D341Med (cell line): ENCODE measurements at regions not wholly inside any gene's neighbourhood (a gene's known extent, or its start where the extent isn't known, plus 50 kb on each side); places are given as distances from the start of the nearest gene placed in this dataset.

Experiments
- DNase-seq: peaks from one replicate; pipeline ENCODE4 v3.0.0; 2012; ENCODE audit warnings: low spot score

DNA sequence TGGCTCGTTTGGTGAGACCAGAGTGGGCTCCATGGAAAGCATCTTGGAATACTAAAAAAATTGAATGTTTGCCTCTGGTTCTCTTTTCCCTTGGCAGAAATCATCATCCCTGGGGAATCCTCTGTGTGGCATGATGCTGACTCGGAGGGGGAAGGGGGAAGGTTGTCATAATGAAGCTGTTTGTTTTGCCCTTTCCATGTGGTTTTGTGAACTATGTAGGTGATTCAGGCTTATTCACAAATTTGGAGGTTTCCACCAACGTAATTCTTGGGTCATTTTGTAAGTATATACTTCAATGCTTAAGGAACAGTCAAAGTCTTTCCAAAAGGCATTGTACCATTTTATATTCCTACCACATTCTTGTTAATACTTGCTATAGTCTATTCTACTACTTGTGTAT, 754.0 kb upstream of the FAT3 start:
- DNase-seq, result no peak

DNA sequence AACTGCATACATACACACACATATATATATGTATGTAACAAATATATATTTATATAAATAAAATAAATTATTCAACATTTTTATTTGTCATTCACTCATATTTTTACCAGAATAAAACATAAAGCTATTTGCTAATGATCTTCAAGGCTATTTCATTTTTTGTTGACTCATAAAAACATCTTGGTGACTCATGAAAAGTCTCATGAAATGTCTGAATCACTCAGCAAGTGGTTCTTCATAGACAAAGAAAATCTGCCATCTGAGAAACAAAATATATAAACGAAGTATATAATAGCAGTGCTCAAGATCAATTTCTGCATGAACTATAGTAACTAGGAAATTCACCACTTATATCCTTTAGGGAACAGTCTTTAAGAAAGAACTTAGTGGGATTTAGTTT, 764.8 kb upstream of the FAT3 start:
- no peak for DNase-seq

DNA sequence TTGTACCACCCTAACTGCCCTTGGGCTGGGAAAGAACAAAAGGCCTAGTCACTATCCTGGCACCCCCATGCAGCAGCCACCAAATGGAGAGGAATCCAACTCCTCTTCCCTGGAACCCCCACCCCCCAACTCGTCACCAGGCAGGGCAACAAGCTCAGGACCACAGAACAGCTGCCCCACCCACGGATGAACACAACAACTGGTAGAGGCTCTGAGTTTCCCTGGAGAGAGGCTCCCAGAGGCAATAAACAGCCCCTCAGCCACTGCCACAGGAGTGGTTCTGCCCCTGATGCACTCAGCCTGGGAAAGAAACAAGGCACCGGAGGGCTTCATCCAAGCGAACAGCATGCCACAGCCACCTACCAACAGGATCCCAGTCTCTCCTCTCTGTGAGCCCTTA, 778.4 kb upstream of the FAT3 start:
- DNase-seq, result no peak

DNA sequence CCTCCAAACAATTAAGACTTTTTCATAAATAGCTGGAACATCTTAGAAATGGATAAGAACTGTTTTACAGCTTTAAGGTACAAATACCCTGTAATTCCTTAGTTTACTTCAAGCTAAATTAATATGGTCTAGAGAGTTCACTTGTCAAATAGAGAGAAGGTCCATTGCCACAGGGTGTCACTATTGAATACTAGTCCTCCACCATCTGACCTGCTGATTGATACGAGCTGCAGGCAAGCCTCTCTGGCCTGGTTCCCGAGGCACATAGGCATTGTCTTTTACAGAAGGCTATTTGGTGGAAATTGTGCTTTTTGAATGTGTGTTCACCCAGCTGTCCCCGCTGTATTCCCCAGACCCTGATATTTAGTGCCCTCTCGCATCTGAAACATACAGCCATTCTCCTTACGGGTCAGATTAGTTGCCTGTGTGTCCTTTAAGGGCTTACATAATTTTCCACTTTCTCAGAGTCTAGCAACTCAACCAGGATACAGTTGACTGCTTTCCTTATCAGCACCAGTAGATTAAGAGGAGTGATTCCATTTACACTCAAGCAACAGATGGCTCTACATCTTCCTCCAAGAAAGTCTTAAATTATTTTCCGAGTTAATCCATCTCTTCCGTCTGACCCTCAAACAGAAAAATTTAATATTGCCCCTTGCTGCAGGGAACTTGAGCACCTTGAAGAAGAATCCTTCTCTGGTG, 788.8 kb upstream of the FAT3 start:
- DNase-seq, result no peak

DNA sequence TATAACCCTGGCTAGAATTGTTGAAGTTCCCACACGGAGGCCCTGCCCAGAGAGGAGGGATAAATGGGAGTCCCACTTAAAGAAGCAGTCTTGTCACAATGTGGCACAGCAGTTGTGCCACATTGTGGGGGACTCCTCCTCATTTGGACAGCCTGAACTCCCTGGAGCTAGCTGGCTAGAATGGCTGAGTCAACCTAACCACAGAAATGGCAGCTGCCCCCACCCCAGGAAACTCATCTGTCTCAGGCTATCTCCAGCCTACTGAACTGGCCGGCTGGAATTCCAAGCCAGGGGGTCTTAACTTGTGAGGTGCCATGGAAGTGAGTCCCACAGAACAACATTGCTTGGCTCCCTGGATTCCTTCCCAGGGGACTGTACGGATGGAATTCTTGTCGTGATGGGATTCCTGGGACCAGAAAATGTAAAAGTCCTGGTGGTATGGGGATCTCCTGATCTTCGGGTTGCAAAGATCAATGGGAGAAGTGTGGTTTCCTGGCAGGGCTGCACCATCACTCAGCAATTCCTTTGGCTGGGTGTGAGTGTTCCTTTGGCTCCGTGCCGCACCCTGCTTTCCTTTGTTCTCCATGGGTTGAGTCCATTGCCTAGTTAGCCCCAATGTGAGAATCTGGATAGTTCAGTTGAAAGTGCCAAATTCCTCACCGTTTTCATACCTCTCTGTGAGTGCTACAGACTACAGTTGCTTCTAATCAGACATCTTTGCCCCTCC, 791.2 kb upstream of the FAT3 start:
- no peak for DNase-seq

DNA sequence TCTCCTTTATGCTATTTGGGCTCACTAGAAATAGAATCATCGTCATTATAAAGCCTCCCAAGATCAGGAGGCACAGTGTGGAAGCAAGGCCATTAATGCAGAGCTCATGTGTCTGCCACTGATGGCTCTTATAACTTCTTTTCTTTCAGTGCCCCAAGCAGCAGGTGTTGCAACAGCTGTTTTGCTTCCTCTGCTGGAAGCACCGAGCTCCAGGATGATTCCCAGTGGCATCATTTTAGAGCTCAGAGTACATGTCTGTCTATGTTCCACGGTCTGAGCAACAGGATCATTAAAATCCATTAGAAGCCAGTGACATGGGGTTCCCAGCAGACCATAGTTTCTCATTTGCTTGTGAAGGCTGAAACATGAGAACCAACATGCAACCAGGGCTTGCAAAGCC, 803.0 kb upstream of the FAT3 start:
- no peak for DNase-seq

DNA sequence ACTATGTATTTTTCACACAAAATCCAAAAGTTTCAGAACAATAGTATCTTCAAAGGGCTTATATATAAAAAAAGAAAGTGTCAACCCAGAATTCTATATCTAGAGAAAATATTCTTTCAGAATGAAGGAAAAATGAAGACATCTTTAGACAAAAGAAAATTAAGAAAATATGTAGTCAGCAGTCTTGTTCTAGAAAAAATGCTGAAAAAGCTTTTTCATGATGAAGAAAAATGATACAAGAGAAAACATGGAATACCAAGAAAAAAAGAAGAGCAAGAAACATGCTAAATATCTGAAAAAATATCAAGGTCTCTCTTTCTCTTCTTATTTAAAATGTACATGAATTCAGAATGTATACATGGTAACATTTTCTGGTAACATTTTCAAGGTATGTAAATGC, 816.8 kb upstream of the FAT3 start:
- DNase-seq, result no peak

DNA sequence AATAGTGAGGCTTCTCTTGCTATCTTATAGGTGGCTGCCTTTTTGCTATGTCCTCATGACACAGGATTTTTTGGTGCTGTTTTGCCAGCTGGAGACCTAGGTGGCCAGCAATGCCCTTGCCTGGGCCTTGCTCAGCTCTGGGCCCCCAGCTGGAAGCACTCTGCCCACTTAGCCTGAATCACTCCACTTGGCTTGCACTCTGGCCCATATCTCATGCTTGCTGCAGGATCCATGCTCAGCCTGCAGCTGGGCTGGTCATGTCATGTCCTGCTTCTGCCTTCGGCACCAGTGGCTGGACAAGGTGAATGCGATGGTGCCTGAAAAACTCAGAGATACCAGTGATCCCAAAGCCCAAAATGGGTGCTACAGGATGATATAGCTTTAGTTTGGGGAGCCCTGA, 818.6 kb upstream of the FAT3 start:
- DNase-seq, result no peak

DNA sequence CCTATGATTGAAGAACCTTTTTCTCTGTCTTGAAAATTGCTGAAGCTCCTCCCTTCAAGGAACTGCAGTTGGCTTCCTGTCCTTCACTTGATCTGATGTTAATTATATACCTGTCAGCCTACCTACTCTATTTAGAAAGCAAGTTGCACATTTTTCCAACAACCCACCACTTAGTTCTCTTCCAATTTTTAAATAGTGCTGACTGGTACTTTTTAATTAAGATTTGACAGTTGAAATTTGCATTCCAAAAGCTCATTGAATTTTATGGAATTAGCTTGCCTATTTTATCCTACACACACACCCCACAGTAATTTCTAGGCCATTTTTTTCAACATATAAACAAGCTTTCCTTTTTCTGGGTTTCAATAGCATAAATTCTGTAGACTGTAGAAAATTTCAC, 820.3 kb upstream of the FAT3 start:
- DNase-seq, result no peak

DNA sequence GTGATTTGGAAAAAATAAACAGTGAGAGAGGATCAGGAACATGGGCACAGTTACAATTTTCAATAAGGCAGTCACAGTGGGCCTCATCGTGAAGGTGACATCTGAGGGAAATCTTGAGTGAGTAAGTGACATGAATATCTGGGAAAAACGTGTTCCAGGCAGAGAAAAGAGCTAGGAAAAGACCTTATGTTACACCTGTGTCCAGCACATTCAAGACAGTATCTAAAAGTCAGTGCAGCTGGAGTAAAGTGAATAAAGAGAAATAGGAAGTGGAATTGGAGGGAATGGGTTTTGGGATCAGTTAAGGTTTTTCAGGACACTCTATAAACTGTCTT, 827.5 kb upstream of the FAT3 start:
- no peak for DNase-seq

DNA sequence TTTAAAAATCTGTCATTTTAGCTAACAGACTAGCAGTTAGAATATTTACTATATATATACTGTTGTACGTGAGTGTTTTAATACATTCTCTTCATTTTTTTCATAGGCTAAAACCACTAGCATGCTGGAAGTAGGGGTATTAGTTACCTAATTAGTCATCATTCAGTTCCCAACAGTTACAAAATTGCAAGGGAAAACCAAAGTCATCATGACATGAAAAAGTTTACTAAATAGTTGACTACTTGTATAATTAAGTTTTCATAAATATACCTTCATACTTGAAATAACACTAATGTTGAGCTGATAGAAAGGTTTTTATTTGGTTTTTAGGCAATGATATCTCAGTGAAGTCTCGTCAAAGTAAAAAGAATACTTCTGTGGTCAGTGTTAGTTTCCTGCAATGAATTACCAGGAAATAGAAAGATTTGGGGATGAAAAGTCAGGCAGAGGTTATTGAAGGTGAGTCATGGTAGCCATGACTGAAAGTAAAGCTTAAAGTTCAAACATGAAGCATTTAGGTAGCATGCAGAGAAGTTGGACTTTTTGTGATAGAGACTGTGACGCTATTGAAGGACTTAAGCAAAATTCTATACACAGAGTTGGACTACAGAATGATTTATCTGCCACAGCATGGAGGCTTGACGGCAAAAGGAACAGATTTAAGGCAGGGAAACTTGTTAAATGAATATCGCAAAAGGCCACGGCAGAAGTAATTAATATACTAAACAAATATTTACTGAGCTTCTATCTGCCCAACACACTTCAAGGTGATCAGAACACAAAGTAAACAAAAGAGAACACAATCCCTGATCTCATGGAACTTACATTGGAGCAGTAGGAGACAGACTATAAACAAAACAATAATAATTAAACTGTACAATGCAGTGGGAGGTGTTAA, 828.1 kb upstream of the FAT3 start:
- DNase-seq, result no peak

DNA sequence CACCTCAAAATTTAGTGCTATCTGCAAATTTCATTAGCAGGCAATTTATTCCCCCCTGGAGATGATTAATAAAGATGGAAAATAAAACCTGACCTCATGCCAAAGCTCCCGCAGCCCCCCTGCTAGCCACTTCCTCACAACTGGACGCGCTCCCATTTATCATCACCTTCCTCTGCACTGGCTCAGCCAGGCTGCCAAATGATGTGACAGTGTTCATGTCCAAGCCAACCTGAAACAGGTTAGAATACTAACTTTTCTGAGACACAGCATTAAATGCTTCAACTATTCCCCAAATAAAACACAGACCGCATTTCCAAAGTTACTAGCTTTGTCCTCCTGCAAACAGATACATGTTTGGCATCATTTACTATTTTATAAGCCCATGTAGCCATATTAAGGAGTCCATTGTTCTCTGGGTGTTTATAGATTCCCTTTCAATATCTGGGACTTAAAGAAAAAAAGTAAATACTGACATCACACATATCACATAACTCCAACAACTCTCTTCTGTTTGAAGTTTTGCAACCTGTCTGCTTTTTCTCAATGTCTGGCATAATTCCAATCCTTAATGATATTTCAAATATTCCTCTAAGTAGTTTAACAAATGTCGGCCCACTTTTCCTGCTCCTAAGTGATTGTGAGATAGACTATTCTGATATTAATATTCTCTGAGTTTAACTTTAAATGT, 829.7 kb upstream of the FAT3 start:
- DNase-seq, result no peak

DNA sequence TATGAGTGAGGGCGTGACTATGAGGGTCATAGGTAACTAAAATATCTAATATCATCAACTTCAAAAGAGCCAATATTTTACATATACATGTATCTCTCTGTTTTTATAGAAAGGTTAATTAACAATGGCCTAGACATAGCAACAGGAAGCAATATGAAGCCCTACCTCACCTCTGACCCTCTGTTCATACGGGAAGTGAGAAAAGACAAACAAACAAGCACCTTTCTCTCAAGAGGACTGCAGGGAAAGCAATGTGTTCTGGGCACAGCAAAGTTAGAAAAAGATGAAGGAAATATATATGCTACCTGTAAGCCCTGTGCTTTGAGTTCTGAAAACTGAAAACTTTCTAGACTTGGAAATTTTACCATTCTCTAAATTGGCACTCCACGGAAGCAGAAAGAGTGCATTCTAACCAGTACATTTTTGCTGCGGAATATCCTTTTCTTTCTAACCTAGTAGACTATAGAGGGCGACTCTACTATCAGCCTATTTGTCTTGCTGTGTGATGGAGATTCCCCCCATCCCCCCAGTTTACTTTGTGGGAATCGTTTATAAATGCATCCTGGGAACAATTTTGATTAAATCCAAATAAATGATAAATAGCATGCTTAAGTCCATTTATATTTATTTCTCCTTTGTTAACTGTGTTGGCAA, 830.4 kb upstream of the FAT3 start:
- DNase-seq, result no peak

DNA sequence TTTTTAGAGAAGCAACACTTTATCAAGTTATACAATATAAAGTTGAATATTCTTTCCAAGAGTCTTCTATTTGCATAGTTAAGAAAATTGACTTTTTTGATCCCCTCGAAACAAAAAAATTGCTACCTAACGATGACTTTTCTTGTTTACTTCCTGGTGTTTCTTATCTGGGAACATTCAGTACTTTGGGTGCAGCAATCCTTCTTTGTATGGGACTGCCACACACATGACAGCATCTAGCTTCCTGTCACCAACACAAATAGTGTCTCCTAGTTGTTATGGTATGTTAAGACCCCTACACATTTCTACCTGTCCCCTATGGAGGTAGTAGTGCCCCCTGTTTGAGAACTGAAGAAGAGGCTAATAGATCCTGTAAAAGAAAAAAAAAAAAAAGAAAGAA, 841.7 kb upstream of the FAT3 start:
- DNase-seq, result no peak

DNA sequence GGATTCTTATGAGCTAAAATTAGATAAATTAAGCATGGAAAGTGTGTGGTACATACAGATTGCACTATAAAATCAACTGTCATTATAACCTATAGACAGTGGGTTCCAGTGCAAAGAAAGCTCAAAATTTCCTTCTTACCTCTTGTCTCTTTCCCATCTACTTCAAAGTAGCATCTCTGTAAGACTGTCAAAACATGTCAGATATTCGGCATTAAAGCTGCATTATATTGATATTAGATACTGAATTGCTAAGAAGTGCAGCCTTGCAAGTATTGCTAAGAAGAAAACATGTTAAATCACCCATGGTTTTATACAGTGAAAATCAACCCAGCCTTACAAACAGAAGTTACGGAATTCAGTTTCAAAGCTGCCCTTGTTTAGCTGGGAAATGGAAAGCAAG, 849.8 kb upstream of the FAT3 start:
- no peak for DNase-seq

DNA sequence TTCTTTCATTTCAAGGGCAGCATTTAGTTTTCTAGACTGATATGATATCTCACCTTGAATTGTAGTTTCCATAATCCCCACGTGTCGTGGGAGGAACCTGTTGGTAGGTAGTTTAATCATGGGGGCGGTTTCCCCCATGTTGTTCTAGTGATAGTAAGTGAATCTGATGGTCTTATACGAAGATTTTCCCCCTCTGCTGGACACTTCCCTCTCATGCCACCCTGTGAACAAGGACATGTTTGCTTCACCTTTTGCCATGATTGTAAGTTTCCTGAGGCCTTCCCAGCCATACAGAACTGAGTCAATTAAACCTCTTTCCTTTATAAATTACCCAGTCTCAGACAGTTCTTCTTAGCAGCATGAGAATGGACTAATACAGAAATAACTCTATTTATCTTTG, 851.1 kb upstream of the FAT3 start:
- no peak for DNase-seq

DNA sequence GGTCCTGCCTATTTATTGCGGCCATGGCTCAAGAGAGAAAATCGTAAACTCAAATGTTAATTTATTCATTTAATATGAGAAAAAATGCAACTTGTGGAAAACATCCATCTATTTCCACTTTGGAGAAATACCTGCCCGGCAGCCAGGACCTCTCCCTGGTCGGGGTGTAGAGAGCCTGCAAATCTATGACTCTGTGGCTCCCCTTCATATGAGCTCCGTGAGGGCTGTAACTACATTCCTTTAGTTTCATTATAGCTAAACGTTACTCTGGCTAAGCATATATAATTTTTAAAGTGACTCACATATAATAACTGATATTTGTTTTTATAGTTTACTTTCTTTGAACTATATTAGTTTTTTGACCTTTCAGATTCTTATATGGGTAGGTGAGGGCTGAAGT, 857.8 kb upstream of the FAT3 start:
- DNase-seq, result no peak

DNA sequence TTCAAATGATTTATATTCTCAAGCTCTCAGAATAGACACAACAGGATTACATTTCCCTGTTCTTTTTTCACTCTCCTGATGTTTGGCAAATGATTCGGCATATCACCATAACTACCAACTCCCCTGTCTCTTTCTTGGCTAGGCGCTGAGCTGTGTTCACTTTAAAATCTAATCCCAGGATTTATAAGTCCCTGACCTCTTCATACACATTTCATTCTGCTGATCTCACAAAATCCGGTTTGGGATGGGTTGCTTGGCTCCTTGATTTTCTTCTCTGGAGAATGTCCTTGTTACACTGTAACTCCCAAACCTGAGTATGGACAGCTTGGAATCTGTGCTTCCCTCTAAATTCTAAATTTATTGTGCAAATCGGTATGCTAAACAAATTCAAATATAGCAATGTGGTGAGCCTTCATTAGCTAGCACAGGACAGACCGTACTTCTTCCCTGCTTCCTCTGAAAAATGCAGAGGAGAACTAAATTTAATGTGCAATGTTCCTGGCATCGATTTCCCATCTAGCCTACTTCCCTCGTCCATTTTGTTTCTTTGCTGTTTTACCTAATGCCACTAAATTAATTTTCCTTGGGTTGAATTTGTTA, 858.5 kb upstream of the FAT3 start:
- no peak for DNase-seq

DNA sequence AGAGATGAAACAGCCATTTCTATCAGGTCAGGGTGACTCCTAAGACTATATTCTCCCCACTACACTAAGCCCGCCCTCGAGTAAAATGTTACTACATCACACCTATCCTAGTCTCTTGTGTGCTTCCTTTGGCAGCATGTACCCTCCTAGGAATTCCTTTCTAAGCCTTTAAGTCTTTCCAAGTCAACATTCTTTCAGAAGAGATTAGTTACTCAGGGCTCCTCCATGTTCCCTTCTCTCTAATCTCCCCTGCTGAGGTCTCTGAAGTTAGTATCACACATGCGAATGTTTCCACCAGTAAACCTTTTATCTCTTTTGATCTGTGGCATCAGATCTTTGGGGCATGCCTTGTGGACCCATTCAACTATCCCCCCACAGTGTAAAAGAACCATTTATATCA, 873.7 kb upstream of the FAT3 start:
- no peak for DNase-seq

DNA sequence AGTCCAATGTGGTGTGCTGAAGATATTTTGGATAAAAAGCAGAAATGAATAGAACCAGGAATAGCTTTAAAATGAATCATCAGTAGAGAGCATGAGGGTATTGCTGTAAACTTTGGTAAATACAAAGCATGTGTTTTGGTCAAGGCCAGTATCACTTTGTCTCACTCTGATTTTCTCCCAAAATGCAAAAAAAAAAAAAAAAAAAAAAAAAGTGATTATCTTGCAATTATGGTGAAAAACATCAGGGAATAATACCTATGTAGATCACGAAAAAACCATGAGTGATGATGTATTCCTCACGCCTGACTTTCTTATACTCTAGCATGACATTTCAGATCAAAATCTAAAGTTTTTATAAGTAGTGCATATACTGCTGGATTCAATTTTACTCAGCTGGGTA, 897.9 kb upstream of the FAT3 start:
- DNase-seq, result no peak

DNA sequence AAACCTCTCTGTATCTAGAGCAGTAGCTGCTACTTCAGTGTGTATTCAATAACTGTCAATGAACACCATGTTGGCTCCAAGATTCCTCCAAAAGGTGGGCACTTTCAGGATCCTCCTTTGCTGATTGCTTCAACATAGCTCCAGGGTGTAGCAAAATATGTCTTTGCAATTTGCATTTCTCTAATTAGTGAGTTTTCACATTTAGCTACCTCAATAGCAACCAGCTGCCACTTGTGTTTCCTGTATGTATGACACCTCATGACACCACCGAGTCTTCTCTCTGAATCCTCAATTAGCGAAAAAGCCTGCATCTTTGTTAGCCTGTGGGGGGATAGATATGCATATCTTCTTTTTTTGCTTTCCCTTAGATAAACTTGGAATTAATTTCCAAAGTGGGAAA, 898.3 kb upstream of the FAT3 start:
- no peak for DNase-seq

DNA sequence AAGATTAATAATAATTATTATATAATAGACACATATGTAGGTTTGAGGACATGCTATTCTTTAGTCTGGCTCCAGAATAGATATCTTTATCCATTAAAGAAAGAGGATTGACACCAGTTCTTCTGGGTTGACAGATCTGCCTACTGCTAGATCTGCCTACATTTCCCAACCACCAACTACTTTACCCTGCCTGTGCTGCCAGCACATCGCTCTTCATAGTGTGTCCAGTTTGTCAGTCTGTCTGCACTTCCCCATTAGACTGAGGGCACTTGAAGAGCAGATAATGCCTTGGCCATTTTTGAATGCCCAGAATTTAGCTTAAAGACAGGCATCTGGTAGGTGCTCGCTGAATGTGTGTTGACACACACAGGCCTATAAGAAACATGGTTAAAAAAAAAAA, 910.1 kb upstream of the FAT3 start:
- no peak for DNase-seq
